A549 (cell line): ENCODE measurements at regions not wholly inside any gene's neighbourhood (a gene's known extent, or its start where the extent isn't known, plus 50 kb on each side); places are given as distances from the start of the nearest gene placed in this dataset.

ENCODE experiments used
- ATAC-seq, 2 experiments: fragments of 200-7000 bp in 1 of 2; fragments of >200 bp in 1 of 2; cut with Nextera tagmentation in 1 of 2; cut with Tn5 transposase in 1 of 2; 3 replicates each; pipeline versions ENCODE4 v1.8.0 to v1.9.1; 2018 to 2020; ENCODE audit warnings: mild to moderate bottlenecking in 1 of 2, moderate library complexity in 1 of 2
- CTCF ChIA-PET: fragments of 300-600 bp; sonication (Branson Sonifier 250); formaldehyde crosslinking; extraction: SDS; loops from one replicate; lab custom pipeline; 2021; ENCODE audit warnings: antibody characterized with exemption, inconsistent platforms; lab: Yijun Ruan, JAX
- POLR2A ChIA-PET: fragments of 350-600 bp; formaldehyde crosslinking; extraction: SDS; loops from one replicate; lab custom pipeline; 2021; ENCODE audit warnings: antibody characterized with exemption, inconsistent platforms; lab: Yijun Ruan, JAX
- DNase-seq, 2 experiments: peaks; one replicate each; pipeline versions ENCODE4 v3.0.0 to v3.0.0-alpha.2; 2011 to 2016; ENCODE audit warnings: low read depth in 1 of 2, low spot score in 1 of 2
- FAIRE-seq: peaks from 2 replicates; lab custom pipeline; 2011; peaks lifted over from hg19 to GRCh38; lab: Jason Lieb, UNC
- H3K27ac ChIP-seq, 2 experiments: fragments of >200 bp; sonication (Bioruptor Twin); formaldehyde crosslinking; 3 replicates each; pipeline ENCODE4 v1.5.1; 2016 to 2017
- H3K4me1 ChIP-seq: fragments of >200 bp; sonication (Bioruptor Twin); formaldehyde crosslinking; 3 replicates; pipeline ENCODE4 v1.6.1; 2016
- H3K4me2 ChIP-seq: fragments of >200 bp; sonication (Bioruptor Twin); formaldehyde crosslinking; 3 replicates; pipeline ENCODE4 v1.6.1; 2016
- H3K4me3 ChIP-seq: fragments of >200 bp; sonication (Bioruptor Twin); formaldehyde crosslinking; 3 replicates; pipeline ENCODE4 v1.5.1; 2016
- H3K9me3 ChIP-seq: fragments of >200 bp; sonication (Bioruptor Twin); formaldehyde crosslinking; 3 replicates; pipeline ENCODE4 v1.6.1; 2016
- CHD2 ChIP-seq: fragments of 150-350 bp; IDR thresholded peaks from 2 replicates; pipeline ENCODE4 v1.6.1; 2014; ENCODE audit warnings: low read length; ENCODE audit not compliant: partially characterized antibody
- EHMT2 ChIP-seq: fragments of 200-600 bp; sonication (generic); IDR thresholded peaks from 2 replicates; pipeline ENCODE4 v1.6.1; 2016; ENCODE audit warnings: antibody characterized with exemption, low read depth, mild to moderate bottlenecking, moderate library complexity
- ESRRA ChIP-seq: fragments of 150-350 bp; IDR thresholded peaks from 2 replicates; pipeline ENCODE4 v1.6.1; 2014; ENCODE audit warnings: mild to moderate bottlenecking, low read length, borderline replicate concordance
- HDAC2 ChIP-seq: fragments of 200-600 bp; sonication (generic); IDR thresholded peaks from 2 replicates; pipeline ENCODE4 v1.6.1; 2016
- HOXA7 ChIP-seq: fragments of 250-450 bp; sonication (Bioruptor Pico); IDR thresholded peaks from 2 replicates; pipeline ENCODE4 v1.5.0; 2020; ENCODE audit warnings: mild to moderate bottlenecking, moderate library complexity
- HOXB13 ChIP-seq: fragments of 250-450 bp; sonication (Bioruptor Pico); IDR thresholded peaks from 2 replicates; pipeline ENCODE4 v1.5.0; 2020; ENCODE audit warnings: low read depth, mild to moderate bottlenecking, moderate library complexity
- HOXB5 ChIP-seq: fragments of 250-450 bp; sonication (Bioruptor Pico); IDR thresholded peaks from 2 replicates; pipeline ENCODE4 v1.5.0; 2020; ENCODE audit warnings: mild to moderate bottlenecking, moderate library complexity
- NFE2L2 ChIP-seq: fragments of 150-350 bp; conservative IDR thresholded peaks from 2 replicates; pipeline ENCODE4 v1.6.1; 2014; ENCODE audit warnings: low read length
- PBX3 ChIP-seq: IDR thresholded peaks from 2 replicates; pipeline ENCODE4 v1.6.1; 2012
- RAD21 ChIP-seq, 2 experiments: fragments of >200 bp in 1 of 2; sonication (Bioruptor Twin) in 1 of 2; formaldehyde crosslinking in 1 of 2; IDR thresholded peaks in 1 of 2; conservative IDR thresholded peaks in 1 of 2; 2 replicates in 1 of 2; 3 replicates in 1 of 2; pipeline ENCODE4 v1.6.1; 2012 to 2018; ENCODE audit warnings: inconsistent platforms in 1 of 2
- SMC3 ChIP-seq: fragments of >200 bp; sonication (Bioruptor Twin); formaldehyde crosslinking; IDR thresholded peaks from 3 replicates; pipeline ENCODE4 v1.6.1; 2018; ENCODE audit warnings: inconsistent platforms
- TFCP2L1 ChIP-seq: fragments of 250-450 bp; sonication (Bioruptor Pico); IDR thresholded peaks from 2 replicates; pipeline ENCODE4 v1.5.0; 2021; ENCODE audit warnings: mild to moderate bottlenecking
- ZNF302 ChIP-seq: fragments of 250-450 bp; sonication (Bioruptor Pico); IDR thresholded peaks from 2 replicates; pipeline ENCODE4 v1.9.0; 2021; ENCODE audit warnings: inconsistent platforms, mild to moderate bottlenecking, moderate library complexity
- WGBS: methylation state at CpG from one replicate; pipeline ENCODE4 v1.1.6; 2017; ENCODE audit errors: missing lambda C conversion rate; 5-methylcytosine and 5-hydroxymethylcytosine counted together
- TF ChIP-seq, protein P1 (sequence below): fragments of 450-650 bp; IDR thresholded peaks from 2 replicates; pipeline ENCODE4 v1.6.1; 2014; ENCODE audit warnings: antibody characterized with exemption
- TF ChIP-seq, protein P2 (sequence below): IDR thresholded peaks from 2 replicates; pipeline ENCODE4 v1.6.1; 2012
- TF ChIP-seq, protein P3 (sequence below): fragments of >200 bp; sonication (Bioruptor Twin); formaldehyde crosslinking; IDR thresholded peaks from 3 replicates; pipeline ENCODE4 v1.5.1; 2016

GRCh38 chr6:74826263-74826662 is 379.6 kb downstream of the COL12A1 start:
- FAIRE-seq (no peak), DNase-seq (no peak), ATAC-seq (no peak)
- WGBS: 48% methylated on average over 6 of the region's 6 CpGs
- H3K9me3 ChIP-seq: no peaks in the 10 kb centered on the region
- POLR2A ChIA-PET: no interaction called here
- CTCF ChIA-PET: no interaction called here
- H3K27ac ChIP-seq: no peak overlapping the region
- H3K4me3 ChIP-seq: no peak overlapping the region
- H3K4me1 ChIP-seq: no peaks in the 10 kb centered on the region
- no peak for TF ChIP-seq SMC3
- TF ChIP-seq, protein P1, sequence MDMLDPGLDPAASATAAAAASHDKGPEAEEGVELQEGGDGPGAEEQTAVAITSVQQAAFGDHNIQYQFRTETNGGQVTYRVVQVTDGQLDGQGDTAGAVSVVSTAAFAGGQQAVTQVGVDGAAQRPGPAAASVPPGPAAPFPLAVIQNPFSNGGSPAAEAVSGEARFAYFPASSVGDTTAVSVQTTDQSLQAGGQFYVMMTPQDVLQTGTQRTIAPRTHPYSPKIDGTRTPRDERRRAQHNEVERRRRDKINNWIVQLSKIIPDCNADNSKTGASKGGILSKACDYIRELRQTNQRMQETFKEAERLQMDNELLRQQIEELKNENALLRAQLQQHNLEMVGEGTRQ: no peak
- TF ChIP-seq, protein P2, sequence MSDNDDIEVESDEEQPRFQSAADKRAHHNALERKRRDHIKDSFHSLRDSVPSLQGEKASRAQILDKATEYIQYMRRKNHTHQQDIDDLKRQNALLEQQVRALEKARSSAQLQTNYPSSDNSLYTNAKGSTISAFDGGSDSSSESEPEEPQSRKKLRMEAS: no peak
- no peak for TF ChIP-seq CHD2
- TF ChIP-seq EHMT2: no peak
- no peak for TF ChIP-seq ZNF302
- no peak for TF ChIP-seq HOXB13
- TF ChIP-seq, protein P3, sequence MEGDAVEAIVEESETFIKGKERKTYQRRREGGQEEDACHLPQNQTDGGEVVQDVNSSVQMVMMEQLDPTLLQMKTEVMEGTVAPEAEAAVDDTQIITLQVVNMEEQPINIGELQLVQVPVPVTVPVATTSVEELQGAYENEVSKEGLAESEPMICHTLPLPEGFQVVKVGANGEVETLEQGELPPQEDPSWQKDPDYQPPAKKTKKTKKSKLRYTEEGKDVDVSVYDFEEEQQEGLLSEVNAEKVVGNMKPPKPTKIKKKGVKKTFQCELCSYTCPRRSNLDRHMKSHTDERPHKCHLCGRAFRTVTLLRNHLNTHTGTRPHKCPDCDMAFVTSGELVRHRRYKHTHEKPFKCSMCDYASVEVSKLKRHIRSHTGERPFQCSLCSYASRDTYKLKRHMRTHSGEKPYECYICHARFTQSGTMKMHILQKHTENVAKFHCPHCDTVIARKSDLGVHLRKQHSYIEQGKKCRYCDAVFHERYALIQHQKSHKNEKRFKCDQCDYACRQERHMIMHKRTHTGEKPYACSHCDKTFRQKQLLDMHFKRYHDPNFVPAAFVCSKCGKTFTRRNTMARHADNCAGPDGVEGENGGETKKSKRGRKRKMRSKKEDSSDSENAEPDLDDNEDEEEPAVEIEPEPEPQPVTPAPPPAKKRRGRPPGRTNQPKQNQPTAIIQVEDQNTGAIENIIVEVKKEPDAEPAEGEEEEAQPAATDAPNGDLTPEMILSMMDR: no peak
- no peak overlapping the region for H3K4me2 ChIP-seq

- Histone ChIP-seq H3K27ac (no peak overlapping the region), H3K4me3 (no peak overlapping the region)
- TF ChIP-seq, protein P3: no peak
- TF ChIP-seq PBX3 (no peak), HOXA7 (CRISPR knock-in tag) (no peak), HDAC2 (no peak), HOXB5 (CRISPR knock-in tag) (no peak), RAD21 (conservative IDR thresholded peaks at IDR 0.05 in 1 of 2, IDR thresholded peaks at IDR 0.05 in 1 of 2) (no peak)
- TF ChIP-seq, all 56 proteins: peak for 0
- ChIA-PET CTCF (interaction anchor here (0.6 kb wide), 1 partner anchor 195 kb away, joined by 4 read pairs; no protein-coding TSS in a partner anchor), POLR2A (no interaction called here)
- H3K4me2 ChIP-seq: no peak overlapping the region
- no peaks in the 10 kb centered on the region for H3K9me3 ChIP-seq
- DNase-seq (no peak), ATAC-seq (no peak), FAIRE-seq (no peak)
- no peaks in the 10 kb centered on the region for H3K4me1 ChIP-seq
- WGBS: 0% methylated on average over 1 of the region's 4 CpGs
These were observed 391.4 kb downstream of the COL12A1 start for GRCh38 chr6:74814440-74814839.

DNA sequence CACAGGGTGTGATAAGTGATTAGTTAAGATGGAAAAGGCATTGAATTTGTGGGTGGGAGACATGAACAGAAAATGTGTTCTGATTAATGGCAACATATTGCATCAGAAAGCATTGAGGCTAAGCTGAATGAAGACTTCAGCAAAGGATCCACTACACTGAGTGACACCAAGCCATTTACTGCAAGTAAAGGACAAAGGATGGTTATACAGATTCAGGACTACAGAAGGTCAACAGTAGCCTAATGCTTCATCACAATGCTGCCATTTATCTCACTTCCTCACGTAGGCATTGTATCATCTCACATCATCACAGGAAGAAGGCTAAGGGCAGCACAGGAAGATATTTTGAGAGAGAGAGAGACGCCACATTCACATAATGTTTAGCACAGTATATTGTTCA is 398.2 kb downstream of the COL12A1 start:
- H3K27ac ChIP-seq: no peak overlapping the region
- DNase-seq (no peak), FAIRE-seq (no peak), ATAC-seq (no peak)
- TF ChIP-seq CHD2: no peak
- TF ChIP-seq ZNF302: no peak
- no peak for TF ChIP-seq ESRRA
- TF ChIP-seq NFE2L2: no peak
- no peak for TF ChIP-seq TFCP2L1 (CRISPR knock-in tag)
- no peaks in the 10 kb centered on the region for H3K9me3 ChIP-seq
- H3K4me3 ChIP-seq: no peak overlapping the region
- H3K4me1 ChIP-seq: no peaks in the 10 kb centered on the region
- POLR2A ChIA-PET: no interaction called here
- H3K4me2 ChIP-seq: no peak overlapping the region
- 55% methylated on average over 2 of the region's 2 CpGs for WGBS
- CTCF ChIA-PET: no interaction called here
